ENCODE measurements at regions not wholly inside any gene's neighbourhood (a gene's known extent, or its start where the extent isn't known, plus 50 kb on each side); places are given as distances from the start of the nearest gene placed in this dataset.

DNA sequence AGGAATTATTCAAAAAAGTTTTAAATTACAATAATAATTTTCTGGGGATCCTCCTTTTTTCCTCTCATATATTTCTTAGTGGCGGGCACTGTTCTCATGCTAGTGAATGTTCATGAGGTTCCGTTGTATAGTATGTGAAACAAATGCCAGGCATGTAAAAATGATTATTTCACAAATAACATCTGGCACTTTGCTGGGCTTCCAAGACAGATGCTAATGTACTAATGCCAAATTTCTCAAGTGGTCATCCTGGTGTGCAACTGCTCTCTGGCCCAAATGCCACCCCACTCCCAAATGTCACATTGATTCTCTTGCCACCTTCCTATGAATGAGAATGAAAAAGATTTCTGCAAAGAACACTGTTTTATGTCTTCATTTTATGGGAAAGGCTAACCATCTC, 564.0 kb upstream of the GCFC2 start:
- TF ChIP-seq, protein P1, sequence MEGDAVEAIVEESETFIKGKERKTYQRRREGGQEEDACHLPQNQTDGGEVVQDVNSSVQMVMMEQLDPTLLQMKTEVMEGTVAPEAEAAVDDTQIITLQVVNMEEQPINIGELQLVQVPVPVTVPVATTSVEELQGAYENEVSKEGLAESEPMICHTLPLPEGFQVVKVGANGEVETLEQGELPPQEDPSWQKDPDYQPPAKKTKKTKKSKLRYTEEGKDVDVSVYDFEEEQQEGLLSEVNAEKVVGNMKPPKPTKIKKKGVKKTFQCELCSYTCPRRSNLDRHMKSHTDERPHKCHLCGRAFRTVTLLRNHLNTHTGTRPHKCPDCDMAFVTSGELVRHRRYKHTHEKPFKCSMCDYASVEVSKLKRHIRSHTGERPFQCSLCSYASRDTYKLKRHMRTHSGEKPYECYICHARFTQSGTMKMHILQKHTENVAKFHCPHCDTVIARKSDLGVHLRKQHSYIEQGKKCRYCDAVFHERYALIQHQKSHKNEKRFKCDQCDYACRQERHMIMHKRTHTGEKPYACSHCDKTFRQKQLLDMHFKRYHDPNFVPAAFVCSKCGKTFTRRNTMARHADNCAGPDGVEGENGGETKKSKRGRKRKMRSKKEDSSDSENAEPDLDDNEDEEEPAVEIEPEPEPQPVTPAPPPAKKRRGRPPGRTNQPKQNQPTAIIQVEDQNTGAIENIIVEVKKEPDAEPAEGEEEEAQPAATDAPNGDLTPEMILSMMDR (IDR thresholded peaks at IDR 0.05; ENCODE audit: low read depth, low read length, poor library complexity, severe bottlenecking), result no peak
- TF ChIP-seq EZH2phosphoT487 (IDR thresholded peaks at IDR 0.05; ENCODE audit: borderline replicate concordance, low read length), result no peak
